Ascending aorta (tissue), 2 donors: ENCODE measurements at regions not wholly inside any gene's neighbourhood (a gene's known extent, or its start where the extent isn't known, plus 50 kb on each side); places are given as distances from the start of the nearest gene placed in this dataset.

Experiments
- DNase-seq, 2 donors: peaks; one replicate each; pipeline ENCODE4 v3.0.0-alpha.2; 2019; ENCODE audit warnings: low spot score in 2 of 2
- H3K27ac ChIP-seq, 2 donors: fragments of 200-600 bp; sonication (generic); one replicate each; pipeline ENCODE4 v1.5.1; 2016 to 2017; ENCODE audit warnings: mild to moderate bottlenecking in 1 of 2
- H3K27me3 ChIP-seq: fragments of 200-600 bp; sonication (generic); one replicate; pipeline ENCODE4 v1.5.1; 2017
- H3K36me3 ChIP-seq, 2 donors: fragments of 200-600 bp; sonication (generic); one replicate each; pipeline ENCODE4 v1.5.1; 2016
- H3K4me1 ChIP-seq, 2 donors: fragments of 200-600 bp; sonication (generic); one replicate each; pipeline ENCODE4 v1.5.1; 2016 to 2017; ENCODE audit warnings: mild to moderate bottlenecking in 1 of 2
- H3K4me3 ChIP-seq, 2 donors: fragments of 200-600 bp; sonication (generic); one replicate each; pipeline ENCODE4 v1.5.1; 2016 to 2017; ENCODE audit warnings: mild to moderate bottlenecking in 1 of 2
- H3K9me3 ChIP-seq, 2 donors: fragments of 200-600 bp; sonication (generic); one replicate each; pipeline ENCODE4 v1.5.1; 2016
- intact Hi-C: fragments of 100-400 bp; cut with DNase I; formaldehyde crosslinking; loops from one replicate; pipeline ENCODE4 v1.15.1; 2023
- TF ChIP-seq, protein P1 (sequence below), 3 experiments: fragments of 200-600 bp in 2 of 3; fragments of 450-650 bp in 1 of 3; sonication (generic) in 2 of 3; IDR thresholded peaks; one replicate each; pipeline ENCODE4 v1.5.1; 2016 to 2019; ENCODE audit warnings: antibody characterized with exemption in 3 of 3, mild to moderate bottlenecking in 1 of 3, moderate library complexity in 1 of 3

DNA sequence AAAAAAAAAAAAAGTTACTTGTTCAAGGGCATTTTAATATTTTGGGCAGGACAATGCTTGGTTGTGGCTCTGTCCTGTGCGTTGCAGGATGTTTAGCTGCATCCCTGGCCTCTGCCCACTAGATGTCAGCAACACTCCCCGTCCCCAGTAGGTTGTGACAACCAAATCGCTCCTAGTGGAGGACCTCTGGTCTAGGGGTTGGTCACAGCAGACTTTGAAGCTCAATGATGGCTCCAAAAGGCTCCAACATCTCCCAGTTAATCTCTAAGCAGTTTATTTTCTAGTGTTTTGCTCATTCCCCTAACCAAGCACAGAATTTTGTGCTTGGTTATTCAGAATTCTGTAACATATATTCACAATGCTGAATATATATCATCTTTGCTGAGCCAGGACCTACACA is 67.0 kb downstream of the CHRNA1 start:
- TF ChIP-seq, protein P1, sequence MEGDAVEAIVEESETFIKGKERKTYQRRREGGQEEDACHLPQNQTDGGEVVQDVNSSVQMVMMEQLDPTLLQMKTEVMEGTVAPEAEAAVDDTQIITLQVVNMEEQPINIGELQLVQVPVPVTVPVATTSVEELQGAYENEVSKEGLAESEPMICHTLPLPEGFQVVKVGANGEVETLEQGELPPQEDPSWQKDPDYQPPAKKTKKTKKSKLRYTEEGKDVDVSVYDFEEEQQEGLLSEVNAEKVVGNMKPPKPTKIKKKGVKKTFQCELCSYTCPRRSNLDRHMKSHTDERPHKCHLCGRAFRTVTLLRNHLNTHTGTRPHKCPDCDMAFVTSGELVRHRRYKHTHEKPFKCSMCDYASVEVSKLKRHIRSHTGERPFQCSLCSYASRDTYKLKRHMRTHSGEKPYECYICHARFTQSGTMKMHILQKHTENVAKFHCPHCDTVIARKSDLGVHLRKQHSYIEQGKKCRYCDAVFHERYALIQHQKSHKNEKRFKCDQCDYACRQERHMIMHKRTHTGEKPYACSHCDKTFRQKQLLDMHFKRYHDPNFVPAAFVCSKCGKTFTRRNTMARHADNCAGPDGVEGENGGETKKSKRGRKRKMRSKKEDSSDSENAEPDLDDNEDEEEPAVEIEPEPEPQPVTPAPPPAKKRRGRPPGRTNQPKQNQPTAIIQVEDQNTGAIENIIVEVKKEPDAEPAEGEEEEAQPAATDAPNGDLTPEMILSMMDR (IDR thresholded peaks at IDR 0.05), result peak; percentile 30 to 78 (median 69)
- peak in 1 of 2 donors; percentile 75 for DNase-seq
- no peaks in the 10 kb centered on the region for H3K27me3 ChIP-seq
- no peaks in the 10 kb centered on the region for H3K36me3 ChIP-seq
- no peak overlapping the region for H3K4me3 ChIP-seq
- H3K27ac ChIP-seq, result no peak overlapping the region
- intact Hi-C loops, result no loop called here
- H3K4me1 ChIP-seq, result no peaks in the 10 kb centered on the region
- H3K9me3 ChIP-seq, result no peaks in the 10 kb centered on the region

- no peaks in the 10 kb centered on the region for H3K36me3 ChIP-seq
- H3K4me3 ChIP-seq, result no peak overlapping the region
- no peak overlapping the region for H3K27ac ChIP-seq
- no peaks in the 10 kb centered on the region for H3K4me1 ChIP-seq
- DNase-seq, result no peak
- no peaks in the 10 kb centered on the region for H3K27me3 ChIP-seq
- no peaks in the 10 kb centered on the region for H3K9me3 ChIP-seq
- TF ChIP-seq, protein P1 (IDR thresholded peaks at IDR 0.05), result no peak
- intact Hi-C loops, result no loop called here
These were observed 69.4 kb downstream of the CHRNA1 start for GRCh38 chr2:174694920-174695319.

GRCh38 chr2:174694196-174694878 is 69.9 kb downstream of the CHRNA1 start:
- H3K4me3 ChIP-seq, result no peak overlapping the region
- H3K27ac ChIP-seq, result no peak overlapping the region
- H3K4me1 ChIP-seq, result no peaks in the 10 kb centered on the region
- H3K27me3 ChIP-seq, result no peaks in the 10 kb centered on the region
- H3K36me3 ChIP-seq, result no peaks in the 10 kb centered on the region
- TF ChIP-seq, protein P1 (IDR thresholded peaks at IDR 0.05), result no peak
- intact Hi-C loops, result no loop called here
- DNase-seq, result no peak
- no peaks in the 10 kb centered on the region for H3K9me3 ChIP-seq

DNA sequence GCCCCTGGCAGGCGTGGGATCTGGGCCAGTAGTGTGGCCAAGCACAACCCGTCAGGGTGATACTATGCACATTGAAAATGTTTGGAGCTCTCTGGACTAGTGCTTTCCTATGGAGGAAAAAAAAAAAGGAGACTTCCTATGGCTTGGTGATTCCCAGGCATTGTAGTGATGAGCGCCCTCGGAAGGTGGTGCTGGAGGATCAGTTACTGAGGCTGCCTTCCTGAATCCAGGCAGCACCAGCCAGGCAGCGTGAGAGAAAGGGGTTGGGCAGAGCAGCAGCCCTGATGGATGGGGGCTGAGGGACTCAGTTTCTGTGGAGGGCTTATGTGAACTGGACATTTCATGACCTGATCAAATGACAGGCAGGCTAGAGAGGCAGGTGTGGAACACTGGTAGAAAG is 70.9 kb downstream of the CHRNA1 start:
- Histone ChIP-seq H3K27me3 (no peaks in the 10 kb centered on the region), H3K4me1 (no peaks in the 10 kb centered on the region), H3K27ac (no peak overlapping the region), H3K36me3 (no peaks in the 10 kb centered on the region), H3K9me3 (no peaks in the 10 kb centered on the region), H3K4me3 (no peak overlapping the region)
- TF ChIP-seq, protein P1 (IDR thresholded peaks at IDR 0.05), result no peak
- intact Hi-C loops, result no loop called here
- DNase-seq, result no peak

- no peaks in the 10 kb centered on the region for H3K4me1 ChIP-seq
- no peaks in the 10 kb centered on the region for H3K36me3 ChIP-seq
- no peak overlapping the region for H3K4me3 ChIP-seq
- no peaks in the 10 kb centered on the region for H3K27me3 ChIP-seq
- H3K9me3 ChIP-seq, result no peaks in the 10 kb centered on the region
- H3K27ac ChIP-seq, result no peak overlapping the region
- TF ChIP-seq, protein P1 (IDR thresholded peaks at IDR 0.05), result no peak
- DNase-seq, result no peak
- intact Hi-C loops, result no loop called here
These were observed 71.9 kb downstream of the CHRNA1 start for GRCh38 chr2:174692256-174692919.
